Cerebellar nuclear complex (tissue), 1 donor: ENCODE measurements at regions not wholly inside any gene's neighbourhood (a gene's known extent, or its start where the extent isn't known, plus 50 kb on each side); places are given as distances from the start of the nearest gene placed in this dataset.

ENCODE experiments used
- DNase-seq, 2 experiments: peaks; one replicate each; lab custom pipeline; 2025; lab: John Stamatoyannopoulos, UW

GRCh38 chr13:72165276-72165675, 298.3 kb upstream of the DACH1 start:
- no peak for DNase-seq

- no peak for DNase-seq
These were observed 297.8 kb upstream of the DACH1 start for GRCh38 chr13:72164811-72165210.

DNA sequence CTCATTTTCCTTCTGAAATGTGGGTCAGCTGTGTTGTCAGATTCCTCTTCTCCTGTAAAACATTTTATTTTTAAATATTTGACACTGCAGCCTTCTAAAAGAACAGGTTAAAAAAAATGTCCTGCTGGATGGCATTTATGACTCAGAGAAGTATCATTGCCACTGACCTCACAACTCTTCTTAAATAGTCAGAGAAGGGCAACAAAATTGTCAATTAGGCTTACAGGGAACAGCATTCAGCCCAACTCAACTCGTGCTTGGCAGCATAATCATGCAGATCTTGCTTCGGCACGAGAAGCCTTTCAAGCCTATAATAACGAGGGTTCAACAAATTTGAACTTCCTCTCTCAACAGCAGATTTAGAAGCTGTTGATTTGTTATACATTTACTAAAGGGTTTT, 296.7 kb upstream of the DACH1 start:
- DNase-seq, result no peak

DNA sequence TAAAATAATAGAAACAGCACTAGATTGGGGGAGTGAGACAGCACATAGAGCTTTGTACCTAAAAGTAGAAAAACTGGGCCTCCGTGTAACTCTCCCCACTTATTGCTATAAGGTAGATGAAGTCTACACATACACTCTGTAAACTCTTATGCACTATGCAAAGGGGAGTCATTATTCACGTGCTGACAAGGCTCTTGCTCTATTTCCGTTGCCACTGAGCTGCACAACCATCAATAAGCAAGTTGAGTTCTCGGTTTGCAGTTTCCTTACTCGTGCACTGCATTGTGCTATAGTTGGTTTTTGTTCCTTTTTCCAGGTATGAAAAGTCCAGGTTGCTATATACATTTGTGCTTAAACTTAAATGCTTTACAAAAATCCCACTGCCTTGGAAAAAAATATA, 294.0 kb upstream of the DACH1 start:
- DNase-seq, result no peak

DNA sequence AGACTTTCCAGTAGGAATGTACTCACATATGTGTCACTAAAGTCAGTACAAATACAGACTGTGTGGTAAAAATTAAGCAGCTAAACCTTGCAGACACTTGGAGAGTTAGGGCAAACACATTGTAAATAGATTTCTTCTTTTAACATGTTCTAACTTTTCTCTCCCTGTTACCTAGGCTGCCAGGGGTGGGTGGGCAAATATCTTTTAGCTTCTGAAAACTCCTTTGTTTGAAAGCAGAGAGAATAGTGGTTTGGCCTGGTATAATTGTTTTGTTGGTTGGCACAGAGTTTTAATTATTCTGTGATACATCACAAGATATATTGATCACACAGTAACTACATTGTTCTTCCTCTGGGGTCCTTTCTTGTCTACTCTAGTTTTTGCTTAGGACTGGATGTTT, 289.8 kb upstream of the DACH1 start:
- no peak for DNase-seq

DNA sequence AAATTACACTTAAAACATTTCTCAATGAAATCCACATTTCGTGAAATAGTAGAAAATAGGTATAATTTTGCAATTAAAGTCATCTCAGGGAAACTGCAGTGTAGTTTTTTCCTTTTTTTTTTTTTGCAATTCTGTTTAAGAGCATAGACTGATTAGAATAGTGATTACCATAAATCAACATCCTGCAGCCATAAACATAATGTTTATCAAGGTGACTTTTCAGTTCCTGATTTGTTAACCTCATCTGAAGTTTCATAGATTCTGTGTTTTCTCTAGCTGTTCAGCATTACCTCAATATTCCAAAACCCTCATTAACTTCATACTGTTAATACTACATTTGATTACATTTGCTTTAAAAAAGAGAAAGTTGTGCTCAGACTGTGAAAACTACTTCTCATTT, 286.3 kb upstream of the DACH1 start:
- DNase-seq, result no peak

DNA sequence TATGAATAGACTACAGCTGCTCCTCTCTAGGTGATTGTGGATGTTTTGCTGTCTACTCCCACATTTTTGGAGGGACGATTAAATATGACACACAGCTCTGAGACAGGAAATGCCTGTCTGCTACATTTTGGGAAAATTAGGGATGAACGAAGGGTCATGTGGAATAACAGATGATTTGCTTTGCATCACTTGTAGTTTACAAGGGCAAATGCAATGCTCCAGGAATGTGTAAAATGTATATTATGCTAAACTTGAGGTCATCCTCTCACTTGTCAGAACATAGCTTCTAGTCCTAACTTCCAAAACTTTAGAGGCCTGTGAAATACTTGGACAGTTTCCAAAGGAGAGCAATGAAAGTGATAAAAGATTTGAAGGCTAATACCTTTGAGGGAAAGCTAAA, 284.2 kb upstream of the DACH1 start:
- DNase-seq, result no peak

DNA sequence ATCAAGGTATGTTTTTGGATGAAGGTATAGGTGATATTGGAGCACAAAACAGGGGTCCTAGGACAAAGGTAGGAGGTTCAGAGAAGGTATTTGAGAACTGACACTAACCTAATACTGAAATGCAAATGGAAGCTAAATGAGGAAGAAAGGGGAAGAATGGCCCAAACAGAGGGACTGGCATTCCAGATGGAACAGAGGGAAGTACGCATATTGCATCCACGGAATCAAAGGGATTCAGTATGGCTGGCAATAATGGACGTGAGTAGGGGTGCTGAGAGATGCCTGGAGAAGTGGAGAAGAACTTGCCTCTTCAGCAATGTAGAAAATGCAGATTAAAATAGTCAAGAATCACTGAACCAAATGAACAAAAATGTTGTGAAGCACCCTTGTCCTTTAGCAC, 283.5 kb upstream of the DACH1 start:
- DNase-seq, result no peak

- no peak for DNase-seq
These were observed 282.7 kb upstream of the DACH1 start for GRCh38 chr13:72149701-72150100.

- no peak for DNase-seq
These were observed 279.8 kb upstream of the DACH1 start for GRCh38 chr13:72146816-72147215.

GRCh38 chr13:72145383-72145782, 278.4 kb upstream of the DACH1 start:
- DNase-seq, result no peak

DNA sequence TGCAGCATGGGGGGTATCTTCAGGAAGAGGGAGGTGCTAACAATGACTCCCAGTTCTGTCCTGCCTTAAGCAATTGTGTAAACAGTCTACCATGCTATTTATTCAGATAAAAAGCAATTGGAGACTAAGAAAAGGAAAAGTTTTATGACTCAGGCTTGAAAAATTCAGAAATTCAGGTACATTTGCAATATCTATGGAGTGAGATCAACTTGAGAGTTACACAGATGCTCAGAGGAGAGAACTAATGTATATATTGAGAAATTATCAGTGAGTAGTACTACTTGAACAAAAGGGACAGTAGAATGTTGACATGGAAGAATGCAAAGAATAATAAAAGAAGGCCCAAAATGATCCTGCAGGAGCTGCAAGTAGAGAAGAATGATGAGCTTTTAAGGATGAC, 277.6 kb upstream of the DACH1 start:
- no peak for DNase-seq

DNA sequence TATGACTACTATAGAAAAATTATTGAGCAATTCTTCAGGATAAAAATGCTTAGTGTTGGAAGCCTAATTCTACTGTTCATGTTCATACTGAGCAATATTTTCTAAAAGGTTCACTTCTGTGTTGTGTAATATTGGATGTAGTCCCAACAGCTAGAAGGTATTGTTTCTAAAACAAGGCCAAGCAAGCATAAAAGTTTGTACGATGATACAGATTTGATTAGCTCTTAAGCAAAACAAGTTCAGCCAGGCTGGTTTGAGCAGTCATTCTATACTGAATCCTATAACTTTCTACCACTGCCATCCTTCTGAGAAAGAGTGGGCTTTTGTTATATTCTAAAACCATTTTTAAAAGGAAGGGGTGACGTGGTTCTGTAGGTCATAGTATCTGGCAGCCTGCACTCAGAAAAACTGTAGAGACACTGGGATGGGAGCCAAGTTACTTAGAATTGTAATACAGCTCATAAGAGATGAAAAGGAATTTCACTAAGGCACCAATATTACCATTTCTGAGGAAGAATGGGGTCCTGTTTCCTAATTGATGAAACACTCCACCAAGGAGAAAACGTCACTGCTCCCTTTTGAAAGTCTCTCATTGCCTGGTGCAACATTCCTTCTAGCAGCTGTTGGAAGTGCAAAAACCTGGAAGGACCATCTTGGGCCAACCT, 275.0 kb upstream of the DACH1 start:
- no peak for DNase-seq

DNA sequence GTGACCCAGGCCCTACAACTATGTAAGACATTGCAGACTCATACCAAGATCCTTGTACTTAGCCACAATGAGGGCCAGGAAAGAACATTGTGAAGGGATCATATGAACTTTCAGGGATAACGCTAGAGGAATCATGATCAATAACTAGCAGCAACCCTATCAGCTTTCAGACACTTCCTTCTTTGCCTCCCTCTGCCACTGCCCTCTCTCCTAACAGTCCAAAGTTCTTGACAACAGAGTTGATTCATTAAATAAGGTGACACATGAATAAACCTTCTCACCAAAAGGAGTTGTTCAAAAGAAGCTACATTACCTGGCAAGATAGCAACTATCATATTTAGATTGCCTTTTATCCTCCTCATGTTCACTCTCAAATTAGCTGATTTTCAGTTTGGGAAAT, 272.2 kb upstream of the DACH1 start:
- no peak for DNase-seq

DNA sequence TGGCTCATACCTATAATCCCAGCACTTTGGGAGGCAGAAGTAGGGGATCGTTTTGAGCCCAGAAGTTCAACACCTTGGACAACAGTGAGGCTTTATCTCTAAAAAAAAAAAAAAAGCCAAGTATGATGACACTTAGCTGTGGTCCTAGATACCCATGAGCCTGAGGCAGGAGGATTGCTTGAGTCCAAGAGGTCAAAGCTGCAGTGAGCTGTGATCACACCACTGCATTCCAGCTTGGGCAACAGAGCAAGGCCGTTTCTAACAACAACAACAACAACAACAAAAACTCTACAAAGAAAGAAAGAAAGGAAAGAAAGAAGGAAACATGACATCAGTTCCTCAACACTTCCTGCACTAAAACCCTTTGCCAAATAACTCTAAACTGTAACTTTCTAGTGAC, 265.1 kb upstream of the DACH1 start:
- DNase-seq, result no peak

DNA sequence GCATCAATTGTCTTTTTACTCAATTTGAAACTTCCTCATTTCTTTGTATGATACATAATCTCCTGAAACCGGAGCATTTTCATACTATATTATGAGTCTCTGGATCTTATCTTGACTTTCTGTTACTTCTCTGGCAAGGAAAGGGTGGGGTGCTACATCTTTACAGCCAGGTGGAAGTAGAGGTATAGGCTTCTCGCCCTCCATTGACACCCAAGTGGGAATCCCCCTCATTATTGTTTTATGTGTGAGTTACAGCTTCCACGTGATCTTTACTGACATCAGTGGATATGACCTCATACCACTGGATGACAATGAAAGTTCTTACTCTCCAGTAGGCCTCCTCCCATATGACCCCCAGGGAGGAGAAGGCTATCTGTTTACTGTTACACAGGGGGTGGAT, 262.1 kb upstream of the DACH1 start:
- no peak for DNase-seq

DNA sequence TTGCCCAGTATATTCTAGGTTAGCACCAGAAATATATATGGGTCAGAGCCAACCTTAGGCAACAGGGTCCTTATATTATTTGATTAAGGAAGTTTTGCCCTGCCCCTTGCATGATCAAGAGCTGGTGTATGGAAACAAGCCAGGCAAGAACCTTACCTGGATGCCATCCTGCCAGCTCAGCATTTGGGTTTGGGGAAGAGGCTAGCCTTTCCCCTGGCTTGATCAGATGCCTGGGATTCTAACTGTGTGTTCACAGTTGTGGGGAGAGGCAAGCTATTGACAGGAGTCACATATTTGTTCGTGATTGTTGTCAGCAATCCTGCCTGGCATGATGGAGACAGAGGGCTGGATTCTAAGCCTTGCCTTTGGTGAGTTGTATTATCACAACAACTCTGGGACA, 260.0 kb upstream of the DACH1 start:
- DNase-seq, result no peak

DNA sequence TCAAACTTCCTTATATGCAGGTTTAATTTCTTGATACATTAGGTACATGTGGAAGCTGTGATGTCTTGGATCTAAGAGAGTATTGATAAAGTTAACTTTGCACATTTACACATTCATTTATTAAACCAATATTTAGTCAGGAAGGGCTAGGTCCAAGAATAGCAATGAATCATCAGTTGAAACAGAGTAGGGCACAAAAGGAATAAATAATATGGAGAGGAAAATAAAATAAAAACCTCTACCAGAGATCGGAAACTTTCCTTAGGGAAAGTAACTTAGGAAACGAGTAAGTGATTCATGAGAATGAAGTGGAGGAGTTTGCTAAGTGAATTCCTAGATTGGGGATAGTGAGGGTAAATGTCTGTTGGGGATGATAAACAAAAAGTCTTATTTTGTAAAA, 259.4 kb upstream of the DACH1 start:
- no peak for DNase-seq

DNA sequence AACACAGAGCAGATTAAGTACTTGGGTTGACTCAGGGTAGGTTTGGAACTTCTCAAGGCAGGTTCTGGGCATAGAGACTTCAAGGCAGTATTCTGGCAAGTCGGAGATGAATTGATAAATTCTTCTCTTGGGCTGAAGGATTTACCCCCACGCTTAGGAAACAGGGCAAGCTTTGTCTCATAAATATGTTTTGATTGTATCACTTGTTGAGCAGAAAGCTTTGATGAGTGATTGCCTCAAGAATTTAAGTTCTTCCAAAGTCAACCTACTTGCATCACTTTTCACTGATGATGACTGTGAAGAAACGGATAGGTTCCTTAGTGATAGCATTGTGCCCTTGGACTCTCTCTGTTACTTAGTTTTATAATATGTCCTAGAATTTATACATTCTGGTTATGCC, 258.6 kb upstream of the DACH1 start:
- no peak for DNase-seq

DNA sequence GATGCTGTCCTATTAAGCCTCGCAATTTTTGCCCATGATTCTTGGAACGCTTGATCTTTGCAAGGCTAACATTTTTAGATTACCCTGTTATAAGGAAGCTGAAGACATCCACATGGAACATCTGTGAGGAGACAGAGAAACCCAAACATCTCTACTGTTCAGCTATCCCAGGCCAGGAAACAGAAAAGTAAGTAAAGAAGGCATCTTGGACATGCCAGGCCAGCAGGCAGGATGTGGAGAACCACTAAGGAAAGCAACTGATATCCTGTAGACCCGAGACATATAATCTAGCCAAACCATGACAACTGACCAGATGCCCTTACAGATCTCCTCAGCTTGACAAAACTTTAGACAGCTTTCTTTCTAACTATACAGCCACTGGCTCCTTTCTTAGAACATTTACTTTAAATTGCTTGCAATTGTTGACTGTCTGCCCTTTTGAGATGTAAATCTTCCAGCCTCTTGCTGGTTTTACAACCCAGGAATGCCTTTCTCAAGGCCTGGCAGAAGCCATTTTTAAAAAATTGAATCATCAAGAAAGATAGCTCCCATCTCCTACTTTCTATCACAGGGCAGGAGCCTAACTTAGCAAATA, 255.8 kb upstream of the DACH1 start:
- no peak for DNase-seq

DNA sequence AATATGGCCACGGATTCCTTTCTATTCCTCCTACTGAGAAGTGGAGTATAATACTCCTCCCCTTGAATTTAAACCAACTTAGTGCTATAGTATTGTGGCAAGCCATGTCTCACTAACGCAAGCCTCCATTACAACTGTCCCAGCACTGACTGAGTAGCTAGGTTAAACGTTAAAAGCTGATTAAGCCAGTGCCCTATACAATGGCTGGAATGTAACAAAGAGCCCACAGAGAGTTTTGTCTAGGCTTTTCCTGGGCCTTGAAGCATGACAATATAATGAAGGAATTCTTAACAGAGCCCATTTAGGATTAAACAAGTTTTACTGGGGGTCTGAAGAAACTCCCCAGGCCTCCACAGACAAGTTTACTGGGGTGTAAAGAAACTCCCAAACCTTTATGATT, 254.5 kb upstream of the DACH1 start:
- no peak for DNase-seq

DNA sequence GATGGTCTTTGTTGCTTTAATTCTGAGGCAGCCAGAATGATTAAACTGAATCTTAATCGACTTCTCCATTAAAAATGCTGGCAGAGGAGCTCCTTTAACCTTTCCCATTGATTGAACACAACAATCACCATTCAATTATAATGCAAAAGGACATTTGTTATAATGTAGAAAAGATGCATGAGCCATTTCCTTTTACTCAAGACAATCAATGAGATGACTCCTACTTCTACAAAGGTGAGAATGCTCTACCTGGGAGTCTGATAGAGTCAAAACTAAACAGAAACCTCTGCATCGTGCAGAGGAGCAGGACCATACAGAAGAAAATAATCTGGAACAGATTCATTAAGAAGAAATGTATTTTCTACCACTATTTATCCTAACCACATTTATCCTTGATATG, 253.6 kb upstream of the DACH1 start:
- no peak for DNase-seq

GRCh38 chr13:72113931-72114330, 246.9 kb upstream of the DACH1 start:
- no peak for DNase-seq

DNA sequence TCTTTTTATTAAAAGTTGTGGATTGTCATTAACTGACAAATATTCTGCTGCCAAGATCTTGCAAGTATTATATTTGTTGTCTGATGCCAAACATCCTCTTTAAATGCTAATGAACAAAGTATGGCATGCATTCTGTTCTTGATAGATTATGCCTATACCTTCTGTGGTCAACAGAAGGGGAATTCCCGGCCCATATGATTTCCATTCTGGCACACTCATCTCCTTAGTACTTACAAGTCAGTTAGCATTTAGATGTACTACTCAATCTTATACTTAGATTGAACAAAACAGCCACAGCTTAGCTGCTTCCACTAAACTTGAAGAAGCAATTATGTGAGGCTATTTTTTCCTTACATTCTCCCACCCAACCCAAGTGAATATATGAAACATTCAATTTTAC, 246.1 kb upstream of the DACH1 start:
- no peak for DNase-seq
